Neuronal stem cell (in vitro differentiated cells): ENCODE measurements at regions not wholly inside any gene's neighbourhood (a gene's known extent, or its start where the extent isn't known, plus 50 kb on each side); places are given as distances from the start of the nearest gene placed in this dataset.

Experiments used
- DNase-seq: peaks from one replicate; pipeline ENCODE4 v3.0.0-alpha.2; 2013; ENCODE audit warnings: low spot score
- H2AFZ ChIP-seq: one replicate; pipeline ENCODE4 v1.6.1; 2013; ENCODE audit warnings: mild to moderate bottlenecking, low read length, inconsistent platforms
- H2AK5ac ChIP-seq: 2 replicates; pipeline ENCODE4 v1.6.1; 2013; ENCODE audit warnings: low read depth, mild to moderate bottlenecking, inconsistent platforms, low read length, moderate library complexity, mixed read lengths
- H2BK120ac ChIP-seq: 2 replicates; pipeline ENCODE4 v1.6.1; 2013; ENCODE audit warnings: low read depth, mild to moderate bottlenecking, inconsistent platforms, low read length, moderate library complexity, mixed read lengths
- H2BK12ac ChIP-seq: one replicate; pipeline ENCODE4 v1.6.1; 2013; ENCODE audit warnings: low read length, inconsistent platforms
- H2BK15ac ChIP-seq: 2 replicates; pipeline ENCODE4 v1.6.1; 2013; ENCODE audit warnings: mild to moderate bottlenecking, low read length, inconsistent platforms, mixed read lengths
- H2BK5ac ChIP-seq: one replicate; pipeline ENCODE4 v1.6.1; 2013; ENCODE audit warnings: inconsistent platforms, mild to moderate bottlenecking, low read length, moderate library complexity
- H3K14ac ChIP-seq: one replicate; pipeline ENCODE4 v1.6.1; 2013; ENCODE audit warnings: low read length, inconsistent platforms
- H3K18ac ChIP-seq: 2 replicates; pipeline ENCODE4 v1.6.1; 2013; ENCODE audit warnings: low read length, inconsistent platforms
- H3K23ac ChIP-seq: 2 replicates; pipeline ENCODE4 v1.6.1; 2013; ENCODE audit warnings: low read depth, mild to moderate bottlenecking, mixed read lengths, low read length, inconsistent platforms; ENCODE audit not compliant: poor library complexity
- H3K27ac ChIP-seq: replicated peaks from 3 replicates; pipeline ENCODE4 v1.5.1; 2013; ENCODE audit warnings: low read length, inconsistent platforms
- H3K27me3 ChIP-seq, 3 experiments: 2 replicates each; pipeline ENCODE4 v1.6.1; 2013; ENCODE audit warnings: low read length in 3 of 3, mild to moderate bottlenecking in 2 of 3, inconsistent platforms in 1 of 3, low read depth in 1 of 3, mixed read lengths in 1 of 3, moderate library complexity in 1 of 3; ENCODE audit not compliant: control insufficient read depth in 3 of 3, insufficient read depth in 3 of 3
- H3K36me3 ChIP-seq, 2 donors: replicated peaks in 1 of 2; 2 replicates each; pipeline ENCODE4 v1.6.1; 2013; ENCODE audit warnings: low read length in 2 of 2; ENCODE audit not compliant: control insufficient read depth in 2 of 2, insufficient read depth in 2 of 2
- H3K4ac ChIP-seq: 2 replicates; pipeline ENCODE4 v1.6.1; 2013; ENCODE audit warnings: inconsistent platforms, mild to moderate bottlenecking, low read length, moderate library complexity
- H3K4me1 ChIP-seq, 2 donors: 1 replicate in 1 of 2; 2 replicates in 1 of 2; pipeline ENCODE4 v1.6.1; 2013; ENCODE audit warnings: low read length in 2 of 2, low read depth in 1 of 2; ENCODE audit not compliant: control insufficient read depth in 2 of 2, insufficient read depth in 1 of 2
- H3K4me2 ChIP-seq: one replicate; pipeline ENCODE4 v1.6.1; 2013; ENCODE audit warnings: mild to moderate bottlenecking, low read length, inconsistent platforms; ENCODE audit not compliant: insufficient read depth, poor library complexity, severe bottlenecking
- H3K4me3 ChIP-seq, 2 donors: 2 replicates each; pipeline ENCODE4 v1.5.1; 2013; ENCODE audit warnings: low read length in 2 of 2, mild to moderate bottlenecking in 2 of 2, inconsistent platforms in 1 of 2, moderate library complexity in 1 of 2
- H3K79me1 ChIP-seq: one replicate; pipeline ENCODE4 v1.6.1; 2013; ENCODE audit warnings: low read depth, mild to moderate bottlenecking, inconsistent platforms, low read length, moderate library complexity
- H3K9ac ChIP-seq: one replicate; pipeline ENCODE4 v1.6.1; 2013; ENCODE audit warnings: mild to moderate bottlenecking, low read depth, low read length, inconsistent platforms; ENCODE audit not compliant: poor library complexity
- H3K9me3 ChIP-seq, 2 donors: replicated peaks in 1 of 2; 2 replicates each; pipeline versions ENCODE3 to v1.6.1; 2013; ENCODE audit warnings: low read length in 2 of 2, mild to moderate bottlenecking in 2 of 2, inconsistent platforms in 1 of 2, low read depth in 1 of 2, mixed read lengths in 1 of 2, moderate library complexity in 1 of 2; ENCODE audit not compliant: control insufficient read depth in 2 of 2, insufficient read depth in 1 of 2
- H4K8ac ChIP-seq: one replicate; pipeline ENCODE4 v1.6.1; 2013; ENCODE audit warnings: low read depth, mild to moderate bottlenecking, inconsistent platforms, low read length, moderate library complexity
- H4K91ac ChIP-seq: one replicate; pipeline ENCODE4 v1.6.1; 2013; ENCODE audit warnings: low read length, low read depth, mild to moderate bottlenecking, inconsistent platforms; ENCODE audit not compliant: poor library complexity
- WGBS, 2 donors: extraction: QIAGEN DNeasy Blood & Tissue Kit; methylation state at CpG; one replicate each; pipeline ENCODE4 v1.1.7; 2013; ENCODE audit warnings: missing lambda C conversion rate in 2 of 2, mixed read lengths in 1 of 2; ENCODE audit not compliant: insufficient read length in 2 of 2, insufficient replicate concordance in 1 of 2; ENCODE audit errors: extremely low coverage in 2 of 2; 5-methylcytosine and 5-hydroxymethylcytosine counted together

DNA sequence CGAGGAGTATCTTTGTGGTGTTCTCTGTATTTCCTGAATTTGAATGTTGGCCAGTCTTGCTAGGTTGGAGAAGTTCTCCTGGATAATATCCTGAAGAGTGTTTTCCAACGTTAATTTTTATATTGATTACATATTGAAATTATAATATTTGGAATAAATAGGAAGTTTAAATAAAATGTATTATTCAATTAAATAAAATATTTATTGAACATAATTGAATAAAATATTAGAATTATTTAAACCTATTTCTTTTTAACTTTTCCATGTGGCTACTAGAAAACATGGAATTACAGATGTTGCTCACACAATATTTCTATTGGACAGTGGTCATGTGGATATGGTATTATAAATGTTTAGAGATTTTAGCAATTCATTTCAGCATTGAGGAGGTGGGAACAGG, 170.8 kb upstream of the FST start:
- H3K27me3 ChIP-seq = no peaks in the 10 kb centered on the region
- H3K14ac ChIP-seq = no peak overlapping the region
- H3K4me2 ChIP-seq = no peak overlapping the region
- no peak overlapping the region for H2AFZ ChIP-seq
- no peak overlapping the region for H2AK5ac ChIP-seq
- no peak overlapping the region for H2BK5ac ChIP-seq
- no peak overlapping the region for H4K8ac ChIP-seq
- no peaks in the 10 kb centered on the region for H3K4me1 ChIP-seq
- H4K91ac ChIP-seq = no peak overlapping the region
- no peak overlapping the region for H2BK120ac ChIP-seq
- no peaks in the 10 kb centered on the region for H3K9me3 ChIP-seq
- H3K4me3 ChIP-seq = no peak overlapping the region
- DNase-seq = no peak
- H3K79me1 ChIP-seq = no peaks in the 10 kb centered on the region
- H3K9ac ChIP-seq = no peak overlapping the region
- no peak overlapping the region for H3K23ac ChIP-seq
- no peak overlapping the region for H2BK12ac ChIP-seq
- H3K4ac ChIP-seq = no peak overlapping the region
- WGBS, 2 donors = no CpG with 5 or more reads among the region's 2 CpGs
- H2BK15ac ChIP-seq = no peak overlapping the region
- H3K36me3 ChIP-seq = no peaks in the 10 kb centered on the region
- no peak overlapping the region for H3K27ac ChIP-seq
- H3K18ac ChIP-seq = no peak overlapping the region

DNA sequence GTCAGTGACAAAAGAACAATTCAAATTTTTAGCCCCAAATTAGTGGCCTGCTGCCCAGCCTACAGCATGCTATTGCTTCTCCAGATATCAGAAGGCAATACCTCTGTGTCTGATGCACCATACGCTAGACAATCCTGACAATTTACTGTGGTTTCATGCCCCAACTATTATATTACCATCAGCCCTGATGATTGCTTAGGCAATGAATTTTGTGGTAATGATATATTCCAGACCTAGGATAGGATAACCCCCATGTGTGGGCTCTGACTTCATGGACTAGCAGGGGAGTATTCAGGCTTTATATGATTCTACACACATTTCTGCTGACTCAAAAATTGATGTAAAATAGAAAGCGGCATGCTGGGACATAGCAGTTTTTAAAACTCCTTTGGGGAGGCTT, 168.7 kb upstream of the FST start:
- no peak overlapping the region for H2BK15ac ChIP-seq
- H4K8ac ChIP-seq = no peak overlapping the region
- no peaks in the 10 kb centered on the region for H3K27me3 ChIP-seq
- H3K4me3 ChIP-seq = no peak overlapping the region
- no peaks in the 10 kb centered on the region for H3K36me3 ChIP-seq
- H3K27ac ChIP-seq = no peak overlapping the region
- no peaks in the 10 kb centered on the region for H3K4me1 ChIP-seq
- H2AK5ac ChIP-seq = no peak overlapping the region
- H3K9ac ChIP-seq = no peak overlapping the region
- no peak overlapping the region for H3K4ac ChIP-seq
- no CpG with 5 or more reads among the region's 2 CpGs for WGBS, 2 donors
- H3K18ac ChIP-seq = no peak overlapping the region
- H2BK12ac ChIP-seq = no peak overlapping the region
- no peak overlapping the region for H3K23ac ChIP-seq
- no peak overlapping the region for H2AFZ ChIP-seq
- DNase-seq = no peak
- no peaks in the 10 kb centered on the region for H3K9me3 ChIP-seq
- no peak overlapping the region for H2BK120ac ChIP-seq
- H4K91ac ChIP-seq = no peak overlapping the region
- H3K4me2 ChIP-seq = no peak overlapping the region
- H3K79me1 ChIP-seq = no peaks in the 10 kb centered on the region
- H3K14ac ChIP-seq = no peak overlapping the region
- H2BK5ac ChIP-seq = no peak overlapping the region

DNA sequence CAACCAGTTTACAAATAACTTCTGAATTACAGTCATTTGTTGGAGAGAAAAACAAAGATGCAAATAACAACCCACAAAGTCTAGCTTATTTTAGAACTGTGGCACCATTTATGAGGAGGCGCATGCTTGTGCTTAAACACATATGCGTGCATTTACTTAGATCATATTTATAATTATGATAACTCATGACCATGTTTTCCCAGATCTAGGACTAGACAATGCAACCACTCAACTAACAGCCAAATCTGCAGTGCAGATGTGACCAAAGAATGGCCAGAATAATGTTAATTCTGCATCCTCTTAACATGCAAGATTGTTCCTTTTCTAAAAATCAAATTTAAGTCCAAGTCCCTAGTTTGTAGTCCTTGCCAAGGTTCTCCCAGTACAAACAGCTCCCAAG, 167.3 kb upstream of the FST start:
- H4K8ac ChIP-seq = no peak overlapping the region
- no peak overlapping the region for H3K9ac ChIP-seq
- no peaks in the 10 kb centered on the region for H3K27me3 ChIP-seq
- H2BK12ac ChIP-seq = no peak overlapping the region
- no peak overlapping the region for H3K4ac ChIP-seq
- no peak overlapping the region for H2AK5ac ChIP-seq
- H3K27ac ChIP-seq = no peak overlapping the region
- H3K36me3 ChIP-seq = no peaks in the 10 kb centered on the region
- no peak overlapping the region for H2AFZ ChIP-seq
- no peak overlapping the region for H3K4me2 ChIP-seq
- no peak overlapping the region for H3K18ac ChIP-seq
- H2BK120ac ChIP-seq = no peak overlapping the region
- H3K79me1 ChIP-seq = no peaks in the 10 kb centered on the region
- no peak overlapping the region for H4K91ac ChIP-seq
- no peak overlapping the region for H2BK5ac ChIP-seq
- H3K4me3 ChIP-seq = no peak overlapping the region
- DNase-seq = no peak
- H3K4me1 ChIP-seq = no peaks in the 10 kb centered on the region
- H3K9me3 ChIP-seq = no peaks in the 10 kb centered on the region
- no peak overlapping the region for H3K23ac ChIP-seq
- H3K14ac ChIP-seq = no peak overlapping the region
- H2BK15ac ChIP-seq = no peak overlapping the region
- WGBS, 2 donors = no CpG with 5 or more reads among the region's 2 CpGs

DNA sequence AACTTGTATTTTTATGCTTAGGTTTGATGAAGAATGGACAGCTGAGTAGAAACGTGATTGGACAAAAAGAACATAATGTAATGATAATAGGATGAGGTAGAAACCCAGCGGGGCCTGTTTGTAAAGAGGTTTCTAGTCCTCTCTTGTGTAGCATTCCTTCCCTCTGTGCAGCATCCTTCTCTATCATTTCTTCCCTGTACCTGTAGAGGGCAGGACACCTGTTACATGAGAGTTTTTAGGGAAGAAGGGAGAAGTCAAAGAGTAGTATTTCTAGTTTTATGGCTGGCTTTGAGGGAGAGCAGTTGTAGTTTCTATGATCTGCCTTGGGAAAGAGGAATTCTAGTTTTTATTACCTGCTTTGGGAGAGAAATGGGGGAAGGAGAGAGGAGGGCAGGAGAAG, 162.1 kb upstream of the FST start:
- no peaks in the 10 kb centered on the region for H3K4me1 ChIP-seq
- H3K9ac ChIP-seq = no peak overlapping the region
- H4K8ac ChIP-seq = no peak overlapping the region
- no peak overlapping the region for H3K18ac ChIP-seq
- no peaks in the 10 kb centered on the region for H3K36me3 ChIP-seq
- H2BK5ac ChIP-seq = no peak overlapping the region
- no peak overlapping the region for H3K4me3 ChIP-seq
- no peak overlapping the region for H3K27ac ChIP-seq
- no peak for DNase-seq
- H3K79me1 ChIP-seq = no peaks in the 10 kb centered on the region
- H4K91ac ChIP-seq = no peak overlapping the region
- H3K4me2 ChIP-seq = no peak overlapping the region
- no peak overlapping the region for H2BK12ac ChIP-seq
- H3K4ac ChIP-seq = no peak overlapping the region
- H3K9me3 ChIP-seq = no peaks in the 10 kb centered on the region
- no peak overlapping the region for H2BK15ac ChIP-seq
- H2BK120ac ChIP-seq = no peak overlapping the region
- H2AK5ac ChIP-seq = no peak overlapping the region
- H3K14ac ChIP-seq = no peak overlapping the region
- no CpG with 5 or more reads among the region's 2 CpGs for WGBS, 2 donors
- no peak overlapping the region for H3K23ac ChIP-seq
- H3K27me3 ChIP-seq = no peaks in the 10 kb centered on the region
- no peak overlapping the region for H2AFZ ChIP-seq
